ENCODE measurements at regions not wholly inside any gene's neighbourhood (a gene's known extent, or its start where the extent isn't known, plus 50 kb on each side); places are given as distances from the start of the nearest gene placed in this dataset.

Small RNA genes lying in the stretch of these regions (small RNA-seq; reads per million reads assigned to genes)
- gene AP003181.1 (0 reads per million in 3 experiments), gene RF00017 (0 reads per million in 3 experiments)
